GM12864 (cell line): ENCODE measurements at regions not wholly inside any gene's neighbourhood (a gene's known extent, or its start where the extent isn't known, plus 50 kb on each side); places are given as distances from the start of the nearest gene placed in this dataset.

Experiments
- DNase-seq: peaks from one replicate; pipeline ENCODE4 v3.0.0-alpha.2; 2011; ENCODE audit warnings: low read depth
- H3K4me3 ChIP-seq: 2 replicates; pipeline ENCODE4 v1.5.1; 2011; ENCODE audit warnings: mild to moderate bottlenecking, low read depth, low read length, control low read depth
- TF ChIP-seq, protein P1 (sequence below): IDR thresholded peaks from 2 replicates; pipeline ENCODE4 v1.5.1; 2011; ENCODE audit warnings: low read depth, mild to moderate bottlenecking, moderate library complexity, low read length, control low read depth, inconsistent platforms; ENCODE audit errors: missing control alignments

- TF ChIP-seq, protein P1, sequence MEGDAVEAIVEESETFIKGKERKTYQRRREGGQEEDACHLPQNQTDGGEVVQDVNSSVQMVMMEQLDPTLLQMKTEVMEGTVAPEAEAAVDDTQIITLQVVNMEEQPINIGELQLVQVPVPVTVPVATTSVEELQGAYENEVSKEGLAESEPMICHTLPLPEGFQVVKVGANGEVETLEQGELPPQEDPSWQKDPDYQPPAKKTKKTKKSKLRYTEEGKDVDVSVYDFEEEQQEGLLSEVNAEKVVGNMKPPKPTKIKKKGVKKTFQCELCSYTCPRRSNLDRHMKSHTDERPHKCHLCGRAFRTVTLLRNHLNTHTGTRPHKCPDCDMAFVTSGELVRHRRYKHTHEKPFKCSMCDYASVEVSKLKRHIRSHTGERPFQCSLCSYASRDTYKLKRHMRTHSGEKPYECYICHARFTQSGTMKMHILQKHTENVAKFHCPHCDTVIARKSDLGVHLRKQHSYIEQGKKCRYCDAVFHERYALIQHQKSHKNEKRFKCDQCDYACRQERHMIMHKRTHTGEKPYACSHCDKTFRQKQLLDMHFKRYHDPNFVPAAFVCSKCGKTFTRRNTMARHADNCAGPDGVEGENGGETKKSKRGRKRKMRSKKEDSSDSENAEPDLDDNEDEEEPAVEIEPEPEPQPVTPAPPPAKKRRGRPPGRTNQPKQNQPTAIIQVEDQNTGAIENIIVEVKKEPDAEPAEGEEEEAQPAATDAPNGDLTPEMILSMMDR, result no peak
- no peak for DNase-seq
- no peak overlapping the region for H3K4me3 ChIP-seq
Measured at GRCh38 chr5:33322632-33323031, 118.1 kb upstream of the TARS1 start.

- TF ChIP-seq, protein P1, result no peak
Measured at GRCh38 chr5:33324667-33325307, 116.0 kb upstream of the TARS1 start.

GRCh38 chr5:33328818-33329217 is 111.9 kb upstream of the TARS1 start:
- no peak overlapping the region for H3K4me3 ChIP-seq
- TF ChIP-seq, protein P1, result no peak
- DNase-seq, result no peak

More at GRCh38 chr5:33324667-33325307, 116.0 kb upstream of the TARS1 start:
- no peak for DNase-seq
- H3K4me3 ChIP-seq, result no peak overlapping the region

DNA sequence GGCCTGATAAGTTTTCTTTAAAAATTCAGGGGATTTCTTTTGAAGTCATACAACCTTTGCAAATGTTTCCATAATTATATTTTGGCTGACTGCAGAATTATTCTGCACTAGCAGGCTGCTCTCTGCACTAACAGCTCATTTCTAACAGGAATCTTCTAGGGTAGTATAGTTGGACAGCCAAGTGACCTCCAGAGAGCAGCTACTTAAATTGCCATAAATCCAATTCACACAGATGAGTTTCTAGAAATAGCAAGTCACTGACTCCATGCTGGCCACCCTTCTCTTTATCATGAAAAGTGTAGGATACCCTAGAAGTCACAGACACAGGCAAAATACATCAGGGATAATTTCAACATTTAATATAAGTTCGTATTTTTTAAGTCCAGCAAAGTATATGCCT is 110.9 kb upstream of the TARS1 start:
- TF ChIP-seq, protein P1, result no peak
- no peak for DNase-seq
- H3K4me3 ChIP-seq, result no peak overlapping the region

- TF ChIP-seq, protein P1, result no peak
- H3K4me3 ChIP-seq, result no peak overlapping the region
- DNase-seq, result no peak
Measured at GRCh38 chr5:33330426-33330825, 110.3 kb upstream of the TARS1 start.

DNA sequence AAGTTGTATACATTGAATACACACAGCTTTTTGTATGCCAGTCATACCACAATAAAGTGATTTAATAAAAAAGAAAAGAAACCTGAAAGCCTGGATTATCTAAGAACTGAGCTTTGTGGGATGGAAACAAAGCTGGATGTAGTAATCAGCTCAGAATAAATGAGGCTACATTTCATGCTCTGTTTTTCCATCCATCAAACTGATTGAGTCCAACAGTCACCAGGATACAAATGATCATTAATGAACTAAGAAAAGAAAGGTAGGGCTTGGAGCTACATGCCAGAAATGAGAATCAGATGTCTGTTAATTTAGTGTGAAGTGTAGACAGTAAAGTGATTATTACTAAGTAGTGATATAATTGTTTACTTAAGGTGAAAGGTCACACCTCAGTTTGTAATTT is 109.8 kb upstream of the TARS1 start:
- DNase-seq, result no peak
- H3K4me3 ChIP-seq, result no peak overlapping the region
- TF ChIP-seq, protein P1, result no peak

DNA sequence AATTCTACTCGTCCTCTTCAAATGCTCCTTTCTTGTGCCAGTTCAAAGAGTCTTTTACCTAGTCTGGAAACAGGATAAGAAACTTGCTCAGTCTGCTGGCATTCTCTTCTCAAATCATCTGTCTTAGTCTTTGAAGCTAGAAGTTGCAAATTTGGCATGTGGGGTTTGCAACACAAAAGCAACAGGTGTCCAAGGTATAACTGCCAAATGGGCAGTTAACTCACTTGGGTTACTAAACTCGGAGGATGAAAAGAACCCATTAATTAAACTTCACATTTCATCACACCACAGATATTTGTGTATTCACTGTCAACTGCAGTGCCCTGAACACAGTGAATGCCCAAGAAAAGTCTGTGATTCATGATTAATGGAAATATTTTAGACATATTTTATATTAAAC is 108.0 kb upstream of the TARS1 start:
- DNase-seq, result no peak
- TF ChIP-seq, protein P1, result no peak
- no peak overlapping the region for H3K4me3 ChIP-seq
